PC-3 (cell line): ENCODE measurements at regions not wholly inside any gene's neighbourhood (a gene's known extent, or its start where the extent isn't known, plus 50 kb on each side); places are given as distances from the start of the nearest gene placed in this dataset.

Source experiments
- ATAC-seq: fragments of 200-7000 bp; cut with Tn5 transposase; 2 replicates; pipeline ENCODE4 v1.9.1; 2020; ENCODE audit warnings: mild to moderate bottlenecking, moderate library complexity
- BruUV-seq: library from RNA; stranded (reverse); fragments of 400-500 nt; replicated peaks from 2 replicates; lab custom pipeline; 2021; lab: Mats Ljungman, UMichigan
- CTCF ChIA-PET: fragments of 300-600 bp; sonication (Branson Sonifier 250); formaldehyde crosslinking; loops from one replicate; lab custom pipeline; 2022; ENCODE audit warnings: antibody characterized with exemption; lab: Charles Lee
- POLR2A ChIA-PET: fragments of 300-600 bp; sonication (Branson Sonifier 250); formaldehyde crosslinking; loops from one replicate; lab custom pipeline; 2022; ENCODE audit warnings: antibody characterized with exemption; ENCODE audit not compliant: unreplicated experiment; lab: Charles Lee
- DNase-seq: peaks from one replicate; pipeline ENCODE4 v3.0.0-alpha.2; 2015
- H2AFZ ChIP-seq: fragments of 300-600 bp; sonication (generic); 2 replicates; pipeline ENCODE4 v1.6.0; 2016; ENCODE audit warnings: antibody characterized with exemption, low read length
- H3F3A ChIP-seq: fragments of 300-600 bp; sonication (generic); one replicate; pipeline ENCODE4 v1.6.0; 2017; ENCODE audit warnings: antibody characterized with exemption, low read length, control low read depth, mild to moderate bottlenecking; ENCODE audit not compliant: unreplicated experiment
- H3K27ac ChIP-seq: fragments of 300-600 bp; sonication (generic); 2 replicates; pipeline ENCODE4 v1.5.1; 2016; ENCODE audit warnings: mild to moderate bottlenecking, low read length
- H3K27me3 ChIP-seq: fragments of 300-600 bp; sonication (generic); 2 replicates; pipeline ENCODE4 v1.6.1; 2016; ENCODE audit warnings: low read length, mixed read lengths
- H3K36me3 ChIP-seq: fragments of 300-600 bp; sonication (generic); 2 replicates; pipeline ENCODE4 v1.6.1; 2016; ENCODE audit warnings: low read depth, mixed run types, low read length, mixed read lengths
- H3K4me1 ChIP-seq: fragments of 300-600 bp; sonication (generic); 2 replicates; pipeline ENCODE4 v1.5.1; 2016; ENCODE audit warnings: low read length; ENCODE audit not compliant: insufficient read depth
- H3K4me2 ChIP-seq: fragments of 300-600 bp; sonication (generic); 2 replicates; pipeline ENCODE4 v1.6.0; 2016; ENCODE audit warnings: low read length
- H3K4me3 ChIP-seq: fragments of 300-600 bp; sonication (generic); 2 replicates; pipeline ENCODE4 v1.5.1; 2016; ENCODE audit warnings: mild to moderate bottlenecking, low read length, mixed read lengths
- H3K79me2 ChIP-seq: fragments of 300-600 bp; sonication (generic); 2 replicates; pipeline ENCODE4 v1.6.1; 2017; ENCODE audit warnings: low read length, mixed read lengths
- H3K9ac ChIP-seq: fragments of 300-600 bp; sonication (generic); 2 replicates; pipeline ENCODE4 v1.6.0; 2016; ENCODE audit warnings: mild to moderate bottlenecking, low read length
- H3K9me2 ChIP-seq: fragments of 300-600 bp; sonication (generic); replicated peaks from 2 replicates; pipeline ENCODE4 v1.6.1; 2016; ENCODE audit warnings: mixed run types, low read length, mixed read lengths
- H3K9me3 ChIP-seq: fragments of 300-600 bp; sonication (generic); 2 replicates; pipeline ENCODE4 v1.6.1; 2016; ENCODE audit warnings: low read length, mixed read lengths
- H4K20me1 ChIP-seq: fragments of 300-600 bp; sonication (generic); 2 replicates; pipeline ENCODE4 v1.6.1; 2016; ENCODE audit warnings: low read length, mixed read lengths
- EZH2 ChIP-seq: fragments of 300-600 bp; sonication (generic); IDR thresholded peaks from one replicate; pipeline ENCODE4 v1.6.1; 2017; ENCODE audit warnings: antibody characterized with exemption, mild to moderate bottlenecking, low read length; ENCODE audit not compliant: unreplicated experiment
- EZH2phosphoT487 ChIP-seq: fragments of 300-600 bp; sonication (generic); IDR thresholded peaks from 2 replicates; pipeline ENCODE4 v1.6.1; 2018; ENCODE audit warnings: mild to moderate bottlenecking, antibody characterized with exemption, low read length, borderline replicate concordance
- intact Hi-C: fragments of 100-400 bp; cut with micrococcal nuclease; formaldehyde crosslinking; loops from 2 replicates; pipeline ENCODE4 v1.9.0; 2023
- TF ChIP-seq, protein P1 (sequence below): fragments of 300-600 bp; sonication (generic); conservative IDR thresholded peaks from 2 replicates; pipeline ENCODE4 v1.5.1; 2017; ENCODE audit warnings: antibody characterized with exemption, low read depth, mild to moderate bottlenecking, low read length

DNA sequence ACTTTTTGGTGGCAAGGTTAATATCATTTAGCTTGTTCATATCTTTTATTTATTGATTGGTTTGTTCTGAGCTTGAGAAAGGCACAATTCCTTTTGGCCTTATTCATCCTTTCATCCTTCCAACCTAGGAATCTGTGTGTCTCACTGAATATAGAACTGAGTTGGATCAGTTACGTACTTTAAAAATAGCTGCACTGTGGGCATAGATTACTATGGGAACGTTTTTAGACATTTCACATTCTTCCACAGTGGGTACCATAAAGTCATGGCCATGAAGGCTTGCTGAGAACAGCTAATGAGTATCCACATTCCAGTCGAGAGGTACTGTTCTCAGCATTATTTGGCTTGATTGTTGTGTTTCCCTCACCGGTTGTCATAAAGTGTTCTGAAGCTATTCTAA lies 217.0 kb upstream of the DKK2 start:
- Histone ChIP-seq H3F3A (no peaks in the 10 kb centered on the region), H4K20me1 (no peaks in the 10 kb centered on the region), H3K27ac (no peak overlapping the region), H2AFZ (no peak overlapping the region), H3K4me2 (no peak overlapping the region), H3K27me3 (no peaks in the 10 kb centered on the region), H3K9ac (no peak overlapping the region), H3K79me2 (no peaks in the 10 kb centered on the region), H3K36me3 (no peaks in the 10 kb centered on the region), H3K9me3 (no peaks in the 10 kb centered on the region), H3K4me3 (no peak overlapping the region), H3K9me2 (no peaks in the 10 kb centered on the region), H3K4me1 (no peaks in the 10 kb centered on the region)
- ChIA-PET CTCF (no interaction called here), POLR2A (no interaction called here)
- ATAC-seq (no peak), DNase-seq (no peak)
- BruUV-seq, result no TSS peak
- TF ChIP-seq EZH2phosphoT487 (no peak), EZH2 (no peak)
- TF ChIP-seq, protein P1, sequence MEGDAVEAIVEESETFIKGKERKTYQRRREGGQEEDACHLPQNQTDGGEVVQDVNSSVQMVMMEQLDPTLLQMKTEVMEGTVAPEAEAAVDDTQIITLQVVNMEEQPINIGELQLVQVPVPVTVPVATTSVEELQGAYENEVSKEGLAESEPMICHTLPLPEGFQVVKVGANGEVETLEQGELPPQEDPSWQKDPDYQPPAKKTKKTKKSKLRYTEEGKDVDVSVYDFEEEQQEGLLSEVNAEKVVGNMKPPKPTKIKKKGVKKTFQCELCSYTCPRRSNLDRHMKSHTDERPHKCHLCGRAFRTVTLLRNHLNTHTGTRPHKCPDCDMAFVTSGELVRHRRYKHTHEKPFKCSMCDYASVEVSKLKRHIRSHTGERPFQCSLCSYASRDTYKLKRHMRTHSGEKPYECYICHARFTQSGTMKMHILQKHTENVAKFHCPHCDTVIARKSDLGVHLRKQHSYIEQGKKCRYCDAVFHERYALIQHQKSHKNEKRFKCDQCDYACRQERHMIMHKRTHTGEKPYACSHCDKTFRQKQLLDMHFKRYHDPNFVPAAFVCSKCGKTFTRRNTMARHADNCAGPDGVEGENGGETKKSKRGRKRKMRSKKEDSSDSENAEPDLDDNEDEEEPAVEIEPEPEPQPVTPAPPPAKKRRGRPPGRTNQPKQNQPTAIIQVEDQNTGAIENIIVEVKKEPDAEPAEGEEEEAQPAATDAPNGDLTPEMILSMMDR, result no peak
- intact Hi-C loops, result no loop called here

DNA sequence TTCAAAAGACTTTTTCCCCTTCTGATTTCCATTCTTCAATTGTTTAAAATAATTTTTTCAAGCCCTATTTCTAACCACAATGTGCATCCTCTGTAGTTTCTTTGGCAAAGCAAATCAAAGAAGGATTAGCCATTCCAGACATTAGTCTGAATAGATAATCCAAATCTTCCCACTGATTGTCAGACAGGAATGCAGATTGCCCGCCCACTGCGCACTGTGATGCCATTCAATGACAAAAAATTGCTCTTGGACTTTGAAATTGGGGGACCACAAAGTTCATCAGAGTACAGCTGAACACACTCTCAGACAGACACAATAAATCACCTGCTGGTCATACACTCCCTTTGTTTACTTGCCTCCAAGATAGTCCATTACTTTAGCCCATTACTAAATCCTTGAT lies 216.5 kb upstream of the DKK2 start:
- Histone ChIP-seq H3K27me3 (no peaks in the 10 kb centered on the region), H3K79me2 (no peaks in the 10 kb centered on the region), H3F3A (no peaks in the 10 kb centered on the region), H3K4me1 (no peaks in the 10 kb centered on the region), H3K9me3 (no peaks in the 10 kb centered on the region), H3K36me3 (no peaks in the 10 kb centered on the region), H3K27ac (no peak overlapping the region), H3K9ac (no peak overlapping the region), H4K20me1 (no peaks in the 10 kb centered on the region), H3K9me2 (no peaks in the 10 kb centered on the region), H2AFZ (no peak overlapping the region), H3K4me3 (no peak overlapping the region), H3K4me2 (no peak overlapping the region)
- POLR2A ChIA-PET, result no interaction called here
- DNase-seq, result no peak
- no peak for ATAC-seq
- intact Hi-C loops, result no loop called here
- TF ChIP-seq EZH2 (no peak), EZH2phosphoT487 (no peak)
- TF ChIP-seq, protein P1, result no peak
- CTCF ChIA-PET, result no interaction called here
- no TSS peak for BruUV-seq

DNA sequence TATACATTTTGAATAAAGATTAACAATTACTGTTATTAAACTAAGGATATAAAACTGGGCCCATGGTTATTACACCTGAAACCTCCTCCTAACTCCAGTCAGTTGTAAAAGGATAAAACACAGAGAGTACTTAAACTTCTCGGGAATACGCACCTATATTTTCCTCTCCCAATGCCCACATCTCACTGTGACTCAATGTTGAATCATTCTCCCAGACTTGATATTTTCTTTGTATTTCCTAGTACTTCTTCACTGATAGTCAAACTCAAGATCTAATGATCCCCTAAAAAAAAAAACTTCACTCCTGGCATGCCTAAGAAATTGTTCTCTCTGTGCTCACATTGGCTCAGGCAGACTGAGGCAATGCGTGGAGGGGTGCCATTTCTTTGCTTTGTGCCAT lies 212.5 kb upstream of the DKK2 start:
- Histone ChIP-seq H3K4me2 (no peak overlapping the region), H4K20me1 (no peaks in the 10 kb centered on the region), H3K9me3 (no peaks in the 10 kb centered on the region), H3K79me2 (no peaks in the 10 kb centered on the region), H3F3A (no peaks in the 10 kb centered on the region), H3K9me2 (no peaks in the 10 kb centered on the region), H2AFZ (no peak overlapping the region), H3K27ac (no peak overlapping the region), H3K9ac (no peak overlapping the region), H3K27me3 (peaks cover 3% of the 10 kb centered on the region; the same call in 1 of the 2 replicates), H3K4me1 (no peaks in the 10 kb centered on the region), H3K36me3 (no peaks in the 10 kb centered on the region), H3K4me3 (no peak overlapping the region)
- intact Hi-C loops, result no loop called here
- BruUV-seq, result no TSS peak
- ChIA-PET CTCF (no interaction called here), POLR2A (no interaction called here)
- DNase-seq (peak; percentile 24), ATAC-seq (no peak)
- TF ChIP-seq EZH2phosphoT487, result no peak
- TF ChIP-seq EZH2, result no peak
- TF ChIP-seq, protein P1, result no peak
